GM12864 (cell line): ENCODE measurements at regions not wholly inside any gene's neighbourhood (a gene's known extent, or its start where the extent isn't known, plus 50 kb on each side); places are given as distances from the start of the nearest gene placed in this dataset.
A peak's percentile ranks its signal among the peaks of the same experiment; 100 is the strongest.

Experiments used
- DNase-seq: peaks from one replicate; pipeline ENCODE4 v3.0.0-alpha.2; 2011; ENCODE audit warnings: low read depth
- H3K4me3 ChIP-seq: 2 replicates; pipeline ENCODE4 v1.5.1; 2011; ENCODE audit warnings: mild to moderate bottlenecking, low read depth, low read length, control low read depth
- CTCF ChIP-seq: IDR thresholded peaks from 2 replicates; pipeline ENCODE4 v1.5.1; 2011; ENCODE audit warnings: low read depth, mild to moderate bottlenecking, moderate library complexity, low read length, control low read depth, inconsistent platforms; ENCODE audit errors: missing control alignments

GRCh38 chr16:77076839-77077238, 114.2 kb upstream of the MON1B start:
- H3K4me3 ChIP-seq: no peak overlapping the region
- peak; percentile 24 for DNase-seq
- no peak for TF ChIP-seq CTCF

- no peak overlapping the region for H3K4me3 ChIP-seq
- TF ChIP-seq CTCF: no peak
- no peak for DNase-seq
Measured at GRCh38 chr16:77077256-77077922, 113.6 kb upstream of the MON1B start.

DNA sequence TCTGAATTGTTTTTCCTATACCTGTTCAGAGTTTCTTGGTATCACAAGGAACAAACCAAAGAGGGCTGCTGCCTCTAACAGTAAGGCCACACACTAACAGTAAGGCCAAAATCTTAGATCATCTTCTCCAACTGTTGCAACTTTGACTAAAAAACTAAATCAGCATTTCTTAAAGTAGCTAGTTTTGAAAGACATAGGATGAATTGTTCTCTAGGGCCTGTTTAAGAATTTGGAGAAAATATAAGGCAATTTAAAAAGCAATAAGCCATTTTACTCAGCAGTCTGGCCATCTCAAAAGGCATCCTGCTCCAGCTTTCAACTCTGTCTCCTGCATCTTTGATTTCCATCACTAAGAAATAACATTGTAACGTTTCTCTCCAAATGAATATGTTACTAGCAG, 105.0 kb upstream of the MON1B start:
- H3K4me3 ChIP-seq: no peak overlapping the region
- TF ChIP-seq CTCF: no peak
- DNase-seq: no peak

DNA sequence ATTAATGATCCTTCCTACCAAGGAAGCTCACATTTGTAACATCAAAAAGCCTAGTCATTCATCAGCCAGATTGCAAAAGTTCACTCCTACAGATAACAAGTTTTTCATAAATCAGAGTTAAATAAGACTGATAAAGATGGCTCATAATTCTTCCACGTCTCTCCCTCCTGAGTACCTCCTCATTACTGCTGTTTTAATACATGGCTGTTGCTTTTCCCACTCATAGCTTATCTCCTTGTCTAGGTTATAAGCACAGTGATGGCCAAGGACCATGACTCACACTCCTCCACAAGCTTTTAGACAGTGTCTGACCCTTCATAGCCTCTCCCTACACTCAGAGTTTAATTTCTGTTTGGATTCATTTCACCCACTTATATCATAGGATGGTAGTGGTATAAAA, 100.9 kb upstream of the MON1B start:
- no peak overlapping the region for H3K4me3 ChIP-seq
- no peak for TF ChIP-seq CTCF
- DNase-seq: no peak

GRCh38 chr16:77093309-77093708, 97.7 kb upstream of the MON1B start:
- TF ChIP-seq CTCF: no peak
- no peak for DNase-seq

DNA sequence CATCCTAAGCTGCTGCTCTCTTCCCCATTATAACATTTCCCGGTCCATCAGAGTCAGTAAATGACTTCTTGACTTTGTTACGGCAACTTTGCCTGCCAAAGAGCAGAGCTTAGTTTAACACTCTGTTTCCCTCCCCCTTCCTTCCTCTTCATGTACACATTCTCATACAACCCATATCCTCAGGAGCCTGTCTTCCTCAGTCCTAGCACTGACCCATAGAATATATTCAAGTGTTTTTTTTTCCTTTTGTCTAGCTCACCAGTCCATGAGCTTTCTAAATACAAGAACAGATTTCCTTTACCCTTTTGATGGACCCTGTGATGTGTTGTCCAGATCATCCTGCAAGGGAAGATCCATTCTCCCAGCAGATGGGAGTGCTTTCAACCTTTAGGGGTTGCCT, 97.0 kb upstream of the MON1B start:
- H3K4me3 ChIP-seq: no peak overlapping the region
- DNase-seq: no peak
- TF ChIP-seq CTCF: no peak

More at GRCh38 chr16:77093309-77093708, 97.7 kb upstream of the MON1B start:
- no peak overlapping the region for H3K4me3 ChIP-seq

DNA sequence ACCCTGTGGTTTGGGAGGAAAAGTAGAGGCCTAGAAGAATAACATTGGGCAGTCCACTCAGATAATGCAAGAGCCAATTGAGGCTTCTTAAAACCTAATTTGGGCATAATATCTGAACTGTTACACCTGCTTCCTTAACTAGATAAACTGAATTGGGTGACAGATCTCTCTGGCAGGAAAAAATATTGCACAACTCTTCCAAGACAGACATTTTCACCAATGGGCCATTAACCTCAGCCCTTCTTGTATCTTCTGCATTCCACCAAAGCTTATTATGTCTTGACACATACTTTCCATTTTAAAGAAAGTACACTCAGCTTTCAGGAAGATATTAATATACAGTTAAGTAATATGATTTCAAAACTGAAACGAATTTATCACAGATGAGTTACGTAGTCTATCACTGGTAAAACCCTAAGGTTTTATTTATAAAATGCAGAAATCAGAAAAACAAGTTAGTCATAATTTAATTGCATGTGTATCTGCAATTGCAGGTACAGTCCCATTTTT, 79.9 kb upstream of the MON1B start:
- no peak for DNase-seq
- H3K4me3 ChIP-seq: no peak overlapping the region
- TF ChIP-seq CTCF: no peak
